Left ventricle myocardium inferior (tissue), 1 donor: ENCODE measurements at regions not wholly inside any gene's neighbourhood (a gene's known extent, or its start where the extent isn't known, plus 50 kb on each side); places are given as distances from the start of the nearest gene placed in this dataset.
A peak's percentile ranks its signal among the peaks of the same experiment; 100 is the strongest.

Experiments used
- DNase-seq: peaks from one replicate; pipeline ENCODE4 v3.0.0-alpha.2; 2020
- H3K27ac ChIP-seq: fragments of 200-600 bp; replicated peaks from 2 replicates; pipeline ENCODE4 v1.8.0; 2021
- H3K27me3 ChIP-seq: fragments of 200-600 bp; 2 replicates; pipeline ENCODE4 v1.8.0; 2021; ENCODE audit warnings: low read depth
- H3K36me3 ChIP-seq: fragments of 200-600 bp; 2 replicates; pipeline ENCODE4 v1.8.0; 2021
- H3K4me1 ChIP-seq: fragments of 200-600 bp; 2 replicates; pipeline ENCODE4 v1.8.0; 2021
- H3K4me3 ChIP-seq: fragments of 200-600 bp; 2 replicates; pipeline ENCODE4 v1.8.0; 2021; ENCODE audit warnings: mild to moderate bottlenecking, moderate library complexity
- H3K9me3 ChIP-seq: fragments of 200-600 bp; replicated peaks from 2 replicates; pipeline ENCODE4 v1.8.0; 2021
- CTCF ChIP-seq: fragments of 200-600 bp; IDR thresholded peaks from 2 replicates; pipeline ENCODE4 v1.8.0; 2021; ENCODE audit warnings: antibody characterized with exemption, mild to moderate bottlenecking, borderline replicate concordance
- intact Hi-C: fragments of 100-400 bp; cut with micrococcal nuclease; formaldehyde crosslinking; loops from one replicate; pipeline ENCODE4 v1.11.0; 2022
- donor health status: DM: no; HTN: yes; CAD: no; lungs with severe emphysema.

GRCh38 chr10:44313761-44314165, 71.1 kb downstream of the CXCL12 start:
- DNase-seq = no peak
- intact Hi-C loops = loop anchor here (10.0 kb wide), 1 partner anchor 629 kb away; no protein-coding TSS in a partner anchor
- Histone ChIP-seq H3K9me3 (no peaks in the 10 kb centered on the region), H3K4me3 (no peak overlapping the region), H3K36me3 (no peaks in the 10 kb centered on the region), H3K27me3 (no peaks in the 10 kb centered on the region), H3K27ac (no peak overlapping the region), H3K4me1 (peaks cover 16% of the 10 kb centered on the region)
- TF ChIP-seq CTCF = no peak

GRCh38 chr10:44312401-44312800, 72.5 kb downstream of the CXCL12 start:
- no peak for DNase-seq
- Histone ChIP-seq H3K36me3 (no peaks in the 10 kb centered on the region), H3K27me3 (no peaks in the 10 kb centered on the region), H3K9me3 (no peaks in the 10 kb centered on the region), H3K4me1 (peaks cover 13% of the 10 kb centered on the region), H3K4me3 (no peak overlapping the region), H3K27ac (no peak overlapping the region)
- intact Hi-C loops = loop anchor here (10.0 kb wide), 1 partner anchor 628 kb away; no protein-coding TSS in a partner anchor
- TF ChIP-seq CTCF = no peak

GRCh38 chr10:44311563-44312051, 73.3 kb downstream of the CXCL12 start:
- intact Hi-C loops = loop anchor here (10.0 kb wide), 1 partner anchor 627 kb away; no protein-coding TSS in a partner anchor

GRCh38 chr10:44310762-44311562, 73.9 kb downstream of the CXCL12 start:
- Histone ChIP-seq H3K27me3 (no peaks in the 10 kb centered on the region), H3K27ac (peak overlapping the region; percentile 68), H3K4me3 (peak overlapping the region; percentile 67), H3K9me3 (no peaks in the 10 kb centered on the region), H3K4me1 (peaks cover 13% of the 10 kb centered on the region), H3K36me3 (no peaks in the 10 kb centered on the region)
- intact Hi-C loops = loop anchor here (10.0 kb wide), 1 partner anchor 626 kb away; no protein-coding TSS in a partner anchor
- DNase-seq = peak; percentile 89
- peak; percentile 98 for TF ChIP-seq CTCF

More at GRCh38 chr10:44311563-44312051, 73.3 kb downstream of the CXCL12 start:
- Histone ChIP-seq H3K4me1 (peaks cover 13% of the 10 kb centered on the region), H3K9me3 (no peaks in the 10 kb centered on the region), H3K4me3 (peak overlapping the region; percentile 67), H3K27ac (peak overlapping the region; percentile 68), H3K36me3 (no peaks in the 10 kb centered on the region), H3K27me3 (no peaks in the 10 kb centered on the region)
- no peak for DNase-seq
- no peak for TF ChIP-seq CTCF

- TF ChIP-seq CTCF = no peak
- H3K4me1 ChIP-seq = peaks cover 13% of the 10 kb centered on the region
- H3K36me3 ChIP-seq = no peaks in the 10 kb centered on the region
- H3K27ac ChIP-seq = peak overlapping the region; percentile 68
- no peaks in the 10 kb centered on the region for H3K9me3 ChIP-seq
- H3K4me3 ChIP-seq = peak overlapping the region; percentile 67
- intact Hi-C loops = loop anchor here (10.0 kb wide), 1 partner anchor 625 kb away; no protein-coding TSS in a partner anchor
- no peak for DNase-seq
- H3K27me3 ChIP-seq = no peaks in the 10 kb centered on the region
Measured at GRCh38 chr10:44309939-44310761, 74.7 kb downstream of the CXCL12 start.
